HUES64 (cell line): ENCODE measurements at regions not wholly inside any gene's neighbourhood (a gene's known extent, or its start where the extent isn't known, plus 50 kb on each side); places are given as distances from the start of the nearest gene placed in this dataset.

Source experiments
- H3K27ac ChIP-seq: 2 replicates; pipeline ENCODE4 v1.7.0; 2013; ENCODE audit warnings: low read depth, low read length, inconsistent platforms
- H3K27me3 ChIP-seq: 2 replicates; pipeline ENCODE4 v1.6.1; 2013; ENCODE audit warnings: mild to moderate bottlenecking, low read length; ENCODE audit not compliant: insufficient read depth
- H3K36me3 ChIP-seq: 2 replicates; pipeline ENCODE4 v1.6.1; 2013; ENCODE audit warnings: mild to moderate bottlenecking, low read length; ENCODE audit not compliant: insufficient read depth
- H3K4me1 ChIP-seq: 2 replicates; pipeline ENCODE4 v1.6.1; 2013; ENCODE audit warnings: mild to moderate bottlenecking, low read length, moderate library complexity; ENCODE audit not compliant: insufficient read depth
- H3K4me3 ChIP-seq: 2 replicates; pipeline ENCODE4 v1.5.1; 2013; ENCODE audit warnings: mild to moderate bottlenecking, low read length, moderate library complexity
- H3K9ac ChIP-seq: 2 replicates; pipeline ENCODE4 v1.6.1; 2013; ENCODE audit warnings: mild to moderate bottlenecking, low read depth, low read length
- H3K9me3 ChIP-seq: 2 replicates; pipeline ENCODE4 v1.6.1; 2013; ENCODE audit warnings: low read depth, low read length; ENCODE audit not compliant: insufficient read depth
- WGBS: fragments of 150-250, 120-280 bp; methylation state at CpG from one replicate; pipeline ENCODE4 v1.1.7; 2013; ENCODE audit warnings: missing lambda C conversion rate; 5-methylcytosine and 5-hydroxymethylcytosine counted together

DNA sequence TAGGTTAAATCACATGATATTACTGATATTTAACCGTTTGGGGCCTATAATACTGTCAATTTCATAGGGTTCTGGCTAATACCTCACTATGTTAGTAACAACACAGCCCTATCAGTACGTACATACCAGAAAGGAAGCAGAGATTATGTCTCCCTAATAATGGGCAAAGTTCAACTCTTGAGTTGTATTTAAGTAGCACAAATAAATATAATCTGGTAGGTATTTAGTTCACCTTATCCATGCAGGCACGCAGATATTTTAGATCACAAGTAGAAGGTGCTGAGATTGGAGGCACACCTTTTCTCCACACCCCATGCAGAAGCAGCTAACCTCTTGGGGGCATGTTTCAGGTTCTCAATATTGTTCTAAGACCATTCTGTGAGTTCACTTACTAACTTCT lies 118.9 kb downstream of the IRS1 start:
- no peak overlapping the region for H3K27ac ChIP-seq
- no peak overlapping the region for H3K4me3 ChIP-seq
- no peaks in the 10 kb centered on the region for H3K27me3 ChIP-seq
- H3K36me3 ChIP-seq, result no peaks in the 10 kb centered on the region
- no peak overlapping the region for H3K9ac ChIP-seq
- H3K9me3 ChIP-seq, result no peaks in the 10 kb centered on the region
- H3K4me1 ChIP-seq, result no peaks in the 10 kb centered on the region
- 100% methylated on average over 3 of the region's 3 CpGs for WGBS

- Histone ChIP-seq H3K27me3 (no peaks in the 10 kb centered on the region), H3K4me3 (no peak overlapping the region), H3K4me1 (no peaks in the 10 kb centered on the region), H3K9me3 (no peaks in the 10 kb centered on the region), H3K36me3 (no peaks in the 10 kb centered on the region), H3K9ac (no peak overlapping the region), H3K27ac (no peak overlapping the region)
- WGBS, result 90% methylated on average over 7 of the region's 7 CpGs
Observed at GRCh38 chr2:226679389-226680065, 120.1 kb downstream of the IRS1 start.

GRCh38 chr2:226678422-226678821 lies 121.2 kb downstream of the IRS1 start:
- H3K27me3 ChIP-seq, result no peaks in the 10 kb centered on the region
- no peaks in the 10 kb centered on the region for H3K9me3 ChIP-seq
- no peaks in the 10 kb centered on the region for H3K36me3 ChIP-seq
- H3K4me1 ChIP-seq, result no peaks in the 10 kb centered on the region
- no peak overlapping the region for H3K9ac ChIP-seq
- 85% methylated on average over 3 of the region's 4 CpGs for WGBS
- no peak overlapping the region for H3K4me3 ChIP-seq
- H3K27ac ChIP-seq, result no peak overlapping the region

GRCh38 chr2:226677080-226677479 lies 122.5 kb downstream of the IRS1 start:
- Histone ChIP-seq H3K4me3 (no peak overlapping the region), H3K27me3 (no peaks in the 10 kb centered on the region), H3K36me3 (no peaks in the 10 kb centered on the region), H3K9me3 (no peaks in the 10 kb centered on the region), H3K9ac (no peak overlapping the region), H3K27ac (no peak overlapping the region), H3K4me1 (no peaks in the 10 kb centered on the region)
- WGBS, result 82% methylated on average over 4 of the region's 4 CpGs

- no peaks in the 10 kb centered on the region for H3K4me1 ChIP-seq
- no peak overlapping the region for H3K9ac ChIP-seq
- no peaks in the 10 kb centered on the region for H3K36me3 ChIP-seq
- no peaks in the 10 kb centered on the region for H3K27me3 ChIP-seq
- no peak overlapping the region for H3K27ac ChIP-seq
- no peaks in the 10 kb centered on the region for H3K9me3 ChIP-seq
- WGBS, result 63% methylated on average over 1 of the region's 1 CpG
- no peak overlapping the region for H3K4me3 ChIP-seq
Observed at GRCh38 chr2:226676618-226677017, 123.0 kb downstream of the IRS1 start.

- H3K4me3 ChIP-seq, result no peak overlapping the region
- no peaks in the 10 kb centered on the region for H3K9me3 ChIP-seq
- H3K36me3 ChIP-seq, result no peaks in the 10 kb centered on the region
- 96% methylated on average over 1 of the region's 2 CpGs for WGBS
- H3K4me1 ChIP-seq, result peaks cover 4% of the 10 kb centered on the region; the same call in 1 of the 2 replicates
- H3K9ac ChIP-seq, result no peak overlapping the region
- no peak overlapping the region for H3K27ac ChIP-seq
- H3K27me3 ChIP-seq, result no peaks in the 10 kb centered on the region
Observed at GRCh38 chr2:226674123-226674522, 125.5 kb downstream of the IRS1 start.

DNA sequence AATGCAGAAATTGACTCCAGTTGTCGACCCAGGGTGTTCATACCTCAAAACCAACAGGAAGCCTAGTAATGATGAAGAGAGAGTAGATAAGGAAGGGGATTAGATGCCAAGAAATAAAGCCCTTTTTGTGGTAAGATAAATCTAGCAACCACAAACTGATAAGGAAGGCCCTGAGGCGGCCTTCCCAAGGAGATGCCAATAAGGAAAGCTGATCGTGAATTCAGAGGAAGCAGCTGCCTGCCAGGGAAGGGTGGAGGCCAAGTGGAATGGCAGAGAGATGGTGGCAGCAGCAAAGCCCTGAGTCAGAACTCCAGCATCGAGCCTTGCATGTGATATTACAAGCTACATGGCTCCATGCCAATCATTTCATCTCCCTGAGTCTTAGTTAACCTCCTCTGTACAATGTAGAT lies 126.3 kb downstream of the IRS1 start:
- Histone ChIP-seq H3K9me3 (no peaks in the 10 kb centered on the region), H3K36me3 (no peaks in the 10 kb centered on the region), H3K9ac (no peak overlapping the region), H3K27ac (no peak overlapping the region), H3K4me1 (peaks cover 4% of the 10 kb centered on the region; the same call in 1 of the 2 replicates), H3K27me3 (no peaks in the 10 kb centered on the region), H3K4me3 (no peak overlapping the region)
- 90% methylated on average over 4 of the region's 4 CpGs for WGBS

DNA sequence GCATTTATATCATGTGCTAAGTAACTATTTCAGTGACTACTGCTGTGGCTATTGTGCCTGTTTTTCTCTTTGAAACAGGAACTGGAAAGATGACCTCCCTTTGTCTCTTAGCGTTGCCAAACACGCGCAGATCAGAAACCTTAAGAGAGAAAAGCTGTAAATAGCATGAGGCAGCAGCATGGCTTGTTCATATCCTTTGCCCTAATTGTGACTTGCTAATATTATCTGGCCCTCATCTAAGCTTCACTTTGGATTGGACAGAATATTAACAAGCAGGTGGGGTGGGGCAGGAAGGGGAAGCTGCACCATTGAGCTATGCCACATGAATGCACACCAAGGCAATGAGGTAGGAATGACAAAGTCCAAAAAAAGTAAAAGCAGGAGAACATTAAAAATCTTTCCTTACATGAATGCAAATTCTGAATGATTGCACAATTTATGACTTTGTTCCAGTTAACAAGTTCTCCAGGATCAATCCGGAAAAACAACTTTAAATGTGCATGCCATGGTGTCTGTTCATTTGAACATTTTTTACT lies 128.4 kb downstream of the IRS1 start:
- Histone ChIP-seq H3K27me3 (no peaks in the 10 kb centered on the region), H3K4me3 (no peak overlapping the region), H3K36me3 (no peaks in the 10 kb centered on the region), H3K9ac (no peak overlapping the region), H3K9me3 (no peaks in the 10 kb centered on the region), H3K27ac (no peak overlapping the region), H3K4me1 (peaks cover 4% of the 10 kb centered on the region; the same call in 1 of the 2 replicates)
- 91% methylated on average over 4 of the region's 4 CpGs for WGBS

DNA sequence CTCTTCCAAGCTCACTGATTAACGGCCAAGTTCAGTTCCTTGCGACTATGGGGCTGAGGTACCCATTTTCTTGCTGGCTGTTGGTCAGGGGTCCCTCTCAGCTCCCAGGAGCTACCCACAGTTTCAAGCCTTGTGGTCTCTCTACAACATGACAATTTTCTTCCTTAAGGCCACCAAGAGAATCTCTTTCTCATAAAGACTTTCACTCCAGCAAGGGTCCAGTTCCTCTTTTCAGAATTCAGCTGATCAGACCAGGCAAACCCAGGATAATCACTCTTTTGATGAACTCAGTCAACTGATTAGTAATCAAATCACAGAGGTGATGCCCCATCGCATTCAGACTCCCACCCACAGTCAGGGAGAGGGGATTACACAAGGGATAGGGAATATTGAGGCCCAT lies 129.7 kb downstream of the IRS1 start:
- Histone ChIP-seq H3K27ac (no peak overlapping the region), H3K27me3 (no peaks in the 10 kb centered on the region), H3K36me3 (no peaks in the 10 kb centered on the region), H3K4me3 (no peak overlapping the region), H3K9me3 (no peaks in the 10 kb centered on the region), H3K9ac (no peak overlapping the region), H3K4me1 (peaks cover 4% of the 10 kb centered on the region; the same call in 1 of the 2 replicates)
- WGBS, result 91% methylated on average over 2 of the region's 3 CpGs

GRCh38 chr2:226669249-226669648 lies 130.4 kb downstream of the IRS1 start:
- 95% methylated on average over 4 of the region's 4 CpGs for WGBS
- Histone ChIP-seq H3K4me3 (no peak overlapping the region), H3K27me3 (no peaks in the 10 kb centered on the region), H3K9me3 (no peaks in the 10 kb centered on the region), H3K36me3 (no peaks in the 10 kb centered on the region), H3K9ac (no peak overlapping the region), H3K27ac (no peak overlapping the region), H3K4me1 (peaks cover 4% of the 10 kb centered on the region; the same call in 1 of the 2 replicates)

DNA sequence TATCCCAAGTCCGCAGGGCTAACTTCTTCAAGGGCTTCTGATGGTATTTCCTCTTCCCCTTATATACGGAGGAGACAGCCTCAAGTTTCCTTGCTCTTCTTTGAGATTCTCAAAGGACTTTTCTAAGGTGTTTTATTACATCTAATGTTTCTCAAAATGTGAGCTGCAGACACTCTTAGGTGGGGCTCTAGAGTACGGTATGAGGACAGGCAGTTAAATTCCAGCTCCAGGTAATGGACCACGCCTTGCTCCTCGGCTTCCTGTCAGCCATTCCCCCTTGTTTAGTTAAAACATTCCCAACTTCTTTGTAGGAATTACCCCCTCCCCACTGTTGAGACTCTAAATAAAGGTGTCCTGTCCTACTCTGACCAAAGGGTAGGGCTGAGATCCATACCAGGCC lies 131.9 kb downstream of the IRS1 start:
- Histone ChIP-seq H3K36me3 (no peaks in the 10 kb centered on the region), H3K9ac (no peak overlapping the region), H3K4me3 (no peak overlapping the region), H3K4me1 (peaks cover 4% of the 10 kb centered on the region; the same call in 1 of the 2 replicates), H3K27me3 (no peaks in the 10 kb centered on the region), H3K27ac (no peak overlapping the region), H3K9me3 (no peaks in the 10 kb centered on the region)
- 74% methylated on average over 5 of the region's 5 CpGs for WGBS
